Gastroesophageal sphincter (tissue), 2 donors: ENCODE measurements at regions not wholly inside any gene's neighbourhood (a gene's known extent, or its start where the extent isn't known, plus 50 kb on each side); places are given as distances from the start of the nearest gene placed in this dataset.

Experiments used
- POLR2A ChIP-seq, 2 donors: fragments of 450-650 bp; IDR thresholded peaks; one replicate each; pipeline ENCODE4 v1.6.1; 2017; ENCODE audit warnings: antibody characterized with exemption in 2 of 2, mild to moderate bottlenecking in 2 of 2, moderate library complexity in 1 of 2
- POLR2AphosphoS5 ChIP-seq: sonication (generic); formaldehyde crosslinking; IDR thresholded peaks from one replicate; pipeline ENCODE4 v1.6.1; 2017; ENCODE audit warnings: antibody characterized with exemption

DNA sequence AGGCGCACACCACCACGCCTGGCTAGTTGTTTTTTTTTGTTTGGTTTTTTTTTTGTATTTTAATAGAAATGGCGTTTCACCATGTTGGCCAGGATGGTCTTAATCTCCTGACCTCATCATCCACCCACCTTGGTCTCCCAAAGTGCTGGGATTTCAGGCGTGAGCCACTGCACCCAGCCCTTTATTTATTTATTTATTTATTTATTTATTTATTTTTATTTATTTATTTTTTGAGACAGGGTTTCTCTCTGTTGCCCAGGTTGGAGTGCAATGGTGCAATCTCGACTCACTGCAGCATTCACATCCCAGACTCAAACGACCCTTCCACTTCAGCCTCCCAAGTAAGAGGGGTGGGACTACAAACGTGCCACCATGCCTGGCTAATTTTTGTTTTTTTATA is 63.0 kb upstream of the ADAMTSL1 start:
- no peak for TF ChIP-seq POLR2A (IDR thresholded peaks at IDR 0.05)
- TF ChIP-seq POLR2AphosphoS5 = no peak
